BJ (cell line): ENCODE measurements at regions not wholly inside any gene's neighbourhood (a gene's known extent, or its start where the extent isn't known, plus 50 kb on each side); places are given as distances from the start of the nearest gene placed in this dataset.

Experiments used
- CTCF ChIA-PET: fragments of 350-600 bp; formaldehyde crosslinking; extraction: SDS; loops from one replicate; lab custom pipeline; 2021; ENCODE audit warnings: antibody characterized with exemption, inconsistent platforms; lab: Yijun Ruan, JAX
- POLR2A ChIA-PET: fragments of 300-600 bp; sonication (Branson Sonifier 250); formaldehyde crosslinking; extraction: SDS; loops from one replicate; lab custom pipeline; 2021; ENCODE audit warnings: antibody characterized with exemption; lab: Charles Lee
- DNase-seq: peaks from one replicate; pipeline ENCODE4 v3.0.0-alpha.2; 2011; ENCODE audit warnings: low read depth
- H3K27me3 ChIP-seq: 2 replicates; pipeline ENCODE4 v1.6.0; 2011; ENCODE audit warnings: low read length; ENCODE audit not compliant: control insufficient read depth, insufficient read depth
- H3K36me3 ChIP-seq: 2 replicates; pipeline ENCODE4 v1.5.1; 2011; ENCODE audit warnings: low read length; ENCODE audit not compliant: control insufficient read depth, insufficient read depth
- H3K4me3 ChIP-seq: 2 replicates; pipeline ENCODE4 v1.5.1; 2011; ENCODE audit warnings: low read depth, mild to moderate bottlenecking, control low read depth, low read length
- CTCF ChIP-seq: IDR thresholded peaks from 2 replicates; pipeline ENCODE4 v1.5.1; 2011; ENCODE audit warnings: low read depth, mild to moderate bottlenecking, control low read depth, inconsistent platforms, low read length, moderate library complexity; ENCODE audit not compliant: insufficient read depth

GRCh38 chr10:91690996-91691676 is 58.3 kb upstream of the PPP1R3C start:
- no peak for DNase-seq
- ChIA-PET POLR2A (no interaction called here), CTCF (interaction anchor here (0.6 to 5.8 kb wide), 5 partner anchors 16 to 812 kb away, joined by 3 to 65 read pairs (median 4); partner anchors contain the start of gene PPP1R3C)
- no peak for TF ChIP-seq CTCF
- Histone ChIP-seq H3K36me3 (no peaks in the 10 kb centered on the region), H3K27me3 (no peaks in the 10 kb centered on the region), H3K4me3 (no peak overlapping the region)

- no peak for DNase-seq
- TF ChIP-seq CTCF = no peak
- Histone ChIP-seq H3K36me3 (no peaks in the 10 kb centered on the region), H3K4me3 (no peak overlapping the region), H3K27me3 (no peaks in the 10 kb centered on the region)
- ChIA-PET POLR2A (no interaction called here), CTCF (interaction anchor here (5.8 kb wide), 1 partner anchor 56 kb away, joined by 65 read pairs; the partner anchor contains the start of gene PPP1R3C)
These were observed 57.5 kb upstream of the PPP1R3C start for GRCh38 chr10:91690412-91690811.

- TF ChIP-seq CTCF = no peak
- ChIA-PET POLR2A (no interaction called here), CTCF (interaction anchor here (5.8 kb wide), 1 partner anchor 55 kb away, joined by 65 read pairs; the partner anchor contains the start of gene PPP1R3C)
- DNase-seq = no peak
- Histone ChIP-seq H3K4me3 (no peak overlapping the region), H3K36me3 (no peaks in the 10 kb centered on the region), H3K27me3 (no peaks in the 10 kb centered on the region)
These were observed 56.9 kb upstream of the PPP1R3C start for GRCh38 chr10:91689731-91690168.

- POLR2A ChIA-PET = no interaction called here
- DNase-seq = no peak
- TF ChIP-seq CTCF = no peak
- H3K4me3 ChIP-seq = no peak overlapping the region
- H3K36me3 ChIP-seq = no peaks in the 10 kb centered on the region
- CTCF ChIA-PET = no interaction called here
- H3K27me3 ChIP-seq = no peaks in the 10 kb centered on the region
These were observed 52.0 kb upstream of the PPP1R3C start for GRCh38 chr10:91684841-91685240.

GRCh38 chr10:91683975-91684374 is 51.1 kb upstream of the PPP1R3C start:
- Histone ChIP-seq H3K27me3 (no peaks in the 10 kb centered on the region), H3K4me3 (no peak overlapping the region), H3K36me3 (no peaks in the 10 kb centered on the region)
- CTCF ChIA-PET = interaction anchor here (0.8 to 1.0 kb wide), 2 partner anchors 10 to 11 kb away, joined by 3 to 4 read pairs; no protein-coding TSS in a partner anchor
- TF ChIP-seq CTCF = no peak
- POLR2A ChIA-PET = interaction anchor here (0.5 to 0.6 kb wide), 2 partner anchors 38 to 215 kb away, joined by 4 to 12 read pairs; no protein-coding TSS in a partner anchor
- DNase-seq = peak; percentile 51
